BJ (cell line): ENCODE measurements at regions not wholly inside any gene's neighbourhood (a gene's known extent, or its start where the extent isn't known, plus 50 kb on each side); places are given as distances from the start of the nearest gene placed in this dataset.
"Not testable (repeated sequence)": the region's sequence is repeated elsewhere in the genome, so short reads cannot be mapped to it uniquely, and the experiment has no call there.

ENCODE experiments used
- CTCF ChIA-PET: fragments of 350-600 bp; formaldehyde crosslinking; extraction: SDS; loops from one replicate; lab custom pipeline; 2021; ENCODE audit warnings: antibody characterized with exemption, inconsistent platforms; lab: Yijun Ruan, JAX
- POLR2A ChIA-PET: fragments of 300-600 bp; sonication (Branson Sonifier 250); formaldehyde crosslinking; extraction: SDS; loops from one replicate; lab custom pipeline; 2021; ENCODE audit warnings: antibody characterized with exemption; lab: Charles Lee
- DNase-seq: peaks from one replicate; pipeline ENCODE4 v3.0.0-alpha.2; 2011; ENCODE audit warnings: low read depth
- H3K27me3 ChIP-seq: 2 replicates; pipeline ENCODE4 v1.6.0; 2011; ENCODE audit warnings: low read length; ENCODE audit not compliant: control insufficient read depth, insufficient read depth
- H3K36me3 ChIP-seq: 2 replicates; pipeline ENCODE4 v1.5.1; 2011; ENCODE audit warnings: low read length; ENCODE audit not compliant: control insufficient read depth, insufficient read depth
- H3K4me3 ChIP-seq: 2 replicates; pipeline ENCODE4 v1.5.1; 2011; ENCODE audit warnings: low read depth, mild to moderate bottlenecking, control low read depth, low read length
- TF ChIP-seq, protein P1 (sequence below): IDR thresholded peaks from 2 replicates; pipeline ENCODE4 v1.5.1; 2011; ENCODE audit warnings: low read depth, mild to moderate bottlenecking, control low read depth, inconsistent platforms, low read length, moderate library complexity; ENCODE audit not compliant: insufficient read depth

DNA sequence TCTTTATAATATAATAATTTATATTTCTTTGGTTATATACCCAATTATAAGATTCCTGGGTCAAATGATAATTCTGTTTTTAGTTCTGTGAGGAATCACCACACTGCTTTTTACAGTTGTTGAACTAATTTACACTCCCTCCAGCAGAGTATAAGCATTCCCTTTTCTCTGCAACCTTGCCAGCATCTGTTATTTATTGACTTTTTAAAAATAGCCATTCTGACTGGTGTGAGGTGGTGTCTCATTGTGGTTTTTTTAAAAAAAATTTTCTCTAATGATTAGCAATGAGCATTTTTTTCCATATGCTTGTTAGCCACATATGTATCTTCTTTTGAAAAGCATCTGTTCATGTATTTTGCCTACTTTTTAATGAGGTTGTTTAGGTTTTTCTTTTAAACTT is 122.2 kb downstream of the ZNF486 start:
- no peak for DNase-seq
- Histone ChIP-seq H3K27me3 (no peaks in the 10 kb centered on the region), H3K4me3 (no peak overlapping the region), H3K36me3 (no peaks in the 10 kb centered on the region)
- CTCF ChIA-PET = no interaction called here
- TF ChIP-seq, protein P1, sequence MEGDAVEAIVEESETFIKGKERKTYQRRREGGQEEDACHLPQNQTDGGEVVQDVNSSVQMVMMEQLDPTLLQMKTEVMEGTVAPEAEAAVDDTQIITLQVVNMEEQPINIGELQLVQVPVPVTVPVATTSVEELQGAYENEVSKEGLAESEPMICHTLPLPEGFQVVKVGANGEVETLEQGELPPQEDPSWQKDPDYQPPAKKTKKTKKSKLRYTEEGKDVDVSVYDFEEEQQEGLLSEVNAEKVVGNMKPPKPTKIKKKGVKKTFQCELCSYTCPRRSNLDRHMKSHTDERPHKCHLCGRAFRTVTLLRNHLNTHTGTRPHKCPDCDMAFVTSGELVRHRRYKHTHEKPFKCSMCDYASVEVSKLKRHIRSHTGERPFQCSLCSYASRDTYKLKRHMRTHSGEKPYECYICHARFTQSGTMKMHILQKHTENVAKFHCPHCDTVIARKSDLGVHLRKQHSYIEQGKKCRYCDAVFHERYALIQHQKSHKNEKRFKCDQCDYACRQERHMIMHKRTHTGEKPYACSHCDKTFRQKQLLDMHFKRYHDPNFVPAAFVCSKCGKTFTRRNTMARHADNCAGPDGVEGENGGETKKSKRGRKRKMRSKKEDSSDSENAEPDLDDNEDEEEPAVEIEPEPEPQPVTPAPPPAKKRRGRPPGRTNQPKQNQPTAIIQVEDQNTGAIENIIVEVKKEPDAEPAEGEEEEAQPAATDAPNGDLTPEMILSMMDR = no peak
- POLR2A ChIA-PET = no interaction called here

DNA sequence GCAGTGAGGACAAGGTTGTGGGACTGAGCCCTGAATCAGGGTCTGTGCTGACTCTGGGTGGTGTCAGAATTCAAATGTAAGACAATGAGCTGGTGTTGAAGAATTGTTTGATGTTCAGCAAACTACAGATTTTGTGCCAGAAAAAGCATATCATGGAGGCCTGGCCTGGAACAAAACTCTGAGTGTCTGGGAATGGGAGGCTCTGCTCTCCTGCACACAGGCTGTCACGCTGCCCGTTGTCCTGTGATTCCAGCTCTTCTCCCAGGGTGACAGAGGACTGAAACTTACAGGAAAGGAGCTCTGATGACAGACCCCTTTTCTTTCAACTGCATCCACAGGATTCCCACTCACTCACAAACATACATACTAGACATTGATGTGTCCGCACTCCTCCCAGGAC is 120.1 kb downstream of the ZNF486 start:
- Histone ChIP-seq H3K27me3 (no peaks in the 10 kb centered on the region), H3K36me3 (no peaks in the 10 kb centered on the region), H3K4me3 (no peak overlapping the region)
- no peak for DNase-seq
- ChIA-PET POLR2A (no interaction called here), CTCF (no interaction called here)
- TF ChIP-seq, protein P1 = no peak

DNA sequence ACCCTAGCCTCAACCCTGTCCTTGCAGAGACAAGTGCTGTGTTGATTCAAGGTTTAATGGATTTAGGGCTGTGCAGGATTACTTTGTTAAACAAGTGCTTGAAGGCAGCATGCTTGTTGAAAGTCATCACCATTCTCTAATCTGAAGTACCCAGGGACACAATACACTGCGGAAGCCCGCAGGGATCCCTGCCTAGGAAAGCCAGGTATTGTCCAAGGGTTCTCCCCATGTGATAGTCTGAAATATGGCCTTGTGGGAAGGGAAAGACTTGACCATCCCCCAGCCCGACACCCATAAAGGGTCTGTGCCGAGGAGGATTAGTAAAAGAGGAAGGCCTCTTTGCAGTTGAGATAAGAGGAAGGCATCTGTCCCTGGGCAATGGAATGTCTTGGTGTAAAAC is 118.9 kb downstream of the ZNF486 start:
- H3K4me3 ChIP-seq, POLR2A ChIA-PET, CTCF ChIA-PET, H3K27me3 ChIP-seq, DNase-seq, H3K36me3 ChIP-seq: not testable (repeated sequence)

DNA sequence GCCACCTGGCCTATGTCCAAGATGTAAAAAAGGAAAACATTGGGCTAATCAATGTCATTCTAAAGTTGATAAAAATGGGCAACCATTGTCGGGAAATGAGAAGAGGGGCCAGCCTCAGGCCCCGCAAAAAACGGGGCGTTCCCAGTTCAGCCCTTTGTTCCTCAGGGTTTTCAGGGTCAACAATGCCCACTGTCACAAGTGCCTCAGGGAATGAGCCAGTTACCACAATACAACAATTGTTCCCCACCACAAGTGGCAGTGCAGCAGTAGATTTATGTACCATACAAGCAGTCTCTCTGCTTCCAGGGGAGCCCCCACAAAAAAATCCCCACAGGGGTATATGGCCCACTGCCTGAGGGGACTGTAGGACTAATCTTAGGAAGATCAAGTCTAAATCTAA is 112.5 kb downstream of the ZNF486 start:
- POLR2A ChIA-PET = no interaction called here
- no peak for DNase-seq
- no peaks in the 10 kb centered on the region for H3K36me3 ChIP-seq
- CTCF ChIA-PET = no interaction called here
- no peaks in the 10 kb centered on the region for H3K27me3 ChIP-seq
- no peak overlapping the region for H3K4me3 ChIP-seq
- TF ChIP-seq, protein P1 = no peak

DNA sequence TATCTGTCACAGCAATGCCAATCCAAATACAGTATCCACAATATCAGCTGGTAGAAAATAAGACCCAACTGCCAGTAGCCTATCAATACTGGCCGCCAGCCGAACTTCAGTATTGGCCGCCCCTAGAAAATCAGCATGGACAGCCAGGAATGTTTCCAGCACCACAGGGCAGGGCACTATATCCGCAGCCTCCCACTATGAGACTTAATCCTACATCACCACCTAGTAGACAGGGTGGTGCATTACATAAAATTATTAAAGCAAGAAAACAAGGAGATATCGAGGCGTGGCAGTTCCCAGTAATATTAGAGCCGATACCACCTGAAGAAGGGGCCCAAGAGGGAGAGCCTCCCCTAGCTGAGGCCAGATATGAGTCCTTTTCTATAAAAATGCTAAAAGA is 111.3 kb downstream of the ZNF486 start:
- no peak for DNase-seq
- ChIA-PET CTCF (no interaction called here), POLR2A (no interaction called here)
- Histone ChIP-seq H3K4me3 (no peak overlapping the region), H3K36me3 (no peaks in the 10 kb centered on the region), H3K27me3 (no peaks in the 10 kb centered on the region)
- TF ChIP-seq, protein P1 = no peak

DNA sequence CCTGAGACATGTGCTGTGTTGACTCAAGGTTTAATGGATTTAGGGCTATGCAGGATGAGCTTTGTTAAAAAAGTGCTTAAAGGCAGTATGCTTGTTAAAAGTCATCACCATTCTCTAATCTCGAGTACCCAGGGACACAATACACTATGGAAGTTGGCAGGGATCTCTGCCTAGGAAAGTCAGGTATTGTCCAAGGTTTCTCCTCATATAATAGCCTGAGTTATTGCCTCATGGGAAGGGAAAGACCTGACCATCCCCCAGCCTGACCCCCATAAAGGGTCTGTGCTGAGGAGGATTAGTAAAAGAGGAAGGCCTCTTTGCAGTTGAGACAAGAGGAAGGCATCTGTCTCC is 109.7 kb downstream of the ZNF486 start:
- H3K36me3 ChIP-seq, DNase-seq, H3K4me3 ChIP-seq, POLR2A ChIA-PET, CTCF ChIA-PET, H3K27me3 ChIP-seq: not testable (repeated sequence)
